HEK293T (cell line): ENCODE measurements at regions not wholly inside any gene's neighbourhood (a gene's known extent, or its start where the extent isn't known, plus 50 kb on each side); places are given as distances from the start of the nearest gene placed in this dataset.

Source experiments
- ARNT ChIP-seq: fragments of 450-650 bp; IDR thresholded peaks from 2 replicates; pipeline ENCODE4 v1.6.1; 2017; ENCODE audit warnings: mild to moderate bottlenecking
- BHLHE40 ChIP-seq: fragments of 450-650 bp; IDR thresholded peaks from 2 replicates; pipeline ENCODE4 v1.6.1; 2016; ENCODE audit warnings: mild to moderate bottlenecking, moderate library complexity, borderline replicate concordance
- CTBP1 ChIP-seq: fragments of 450-650 bp; IDR thresholded peaks from 2 replicates; pipeline ENCODE4 v1.6.1; 2016; ENCODE audit warnings: borderline replicate concordance
- ELF4 ChIP-seq: fragments of 450-650 bp; IDR thresholded peaks from 2 replicates; pipeline ENCODE4 v1.6.1; 2017; ENCODE audit warnings: antibody characterized with exemption
- FOXK2 ChIP-seq: fragments of 450-650 bp; IDR thresholded peaks from 2 replicates; pipeline ENCODE4 v1.6.1; 2016; ENCODE audit warnings: mild to moderate bottlenecking
- FOXM1 ChIP-seq: fragments of 450-650 bp; IDR thresholded peaks from 2 replicates; pipeline ENCODE4 v1.6.1; 2017; ENCODE audit warnings: mild to moderate bottlenecking, borderline replicate concordance
- HDGF ChIP-seq: fragments of 450-650 bp; IDR thresholded peaks from 2 replicates; pipeline ENCODE4 v1.6.1; 2017; ENCODE audit warnings: antibody characterized with exemption, borderline replicate concordance
- LEF1 ChIP-seq: fragments of 450-650 bp; IDR thresholded peaks from 2 replicates; pipeline ENCODE4 v1.6.1; 2017; ENCODE audit warnings: mild to moderate bottlenecking, borderline replicate concordance
- NFRKB ChIP-seq: fragments of 450-650 bp; IDR thresholded peaks from 2 replicates; pipeline ENCODE4 v1.6.1; 2016; ENCODE audit warnings: mild to moderate bottlenecking, moderate library complexity
- PKNOX1 ChIP-seq: fragments of 450-650 bp; IDR thresholded peaks from 2 replicates; pipeline ENCODE4 v1.6.1; 2016
- SP1 ChIP-seq: fragments of 450-650 bp; IDR thresholded peaks from 2 replicates; pipeline ENCODE4 v1.6.1; 2017
- SUZ12 ChIP-seq: fragments of 450-650 bp; IDR thresholded peaks from 2 replicates; pipeline ENCODE4 v1.6.1; 2016; ENCODE audit warnings: mild to moderate bottlenecking
- TARDBP ChIP-seq: fragments of 450-650 bp; IDR thresholded peaks from 2 replicates; pipeline ENCODE4 v1.6.1; 2016
- ZNF384 ChIP-seq: fragments of 450-650 bp; IDR thresholded peaks from 2 replicates; pipeline ENCODE4 v1.6.1; 2016

DNA sequence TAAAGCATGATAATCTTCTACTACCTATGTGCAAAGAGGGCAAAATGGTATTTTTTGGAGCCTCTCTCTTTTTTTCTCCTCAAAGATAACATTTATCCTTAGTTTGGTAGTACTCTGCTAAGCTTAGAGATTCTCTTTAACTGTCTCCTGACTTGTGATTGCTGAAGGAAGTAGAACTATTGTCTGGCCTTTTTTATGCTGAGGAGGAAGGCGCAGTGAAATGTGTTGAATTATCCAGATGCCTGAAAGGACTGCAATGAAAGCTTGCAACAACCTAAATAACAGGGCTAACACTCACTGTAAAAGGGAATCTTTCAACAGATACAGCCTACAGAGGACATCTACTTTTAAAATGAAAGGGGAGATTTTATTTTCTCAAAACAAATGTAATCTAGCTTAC, 59.5 kb upstream of the CCDC160 start:
- TF ChIP-seq SUZ12 = no peak
- no peak for TF ChIP-seq NFRKB
- TF ChIP-seq FOXM1 = no peak
- TF ChIP-seq SP1 = no peak
- no peak for TF ChIP-seq FOXK2
- no peak for TF ChIP-seq BHLHE40
- no peak for TF ChIP-seq ELF4
- TF ChIP-seq HDGF = no peak
- TF ChIP-seq PKNOX1 = no peak
- no peak for TF ChIP-seq CTBP1
- TF ChIP-seq TARDBP = no peak
- TF ChIP-seq ARNT = no peak
- TF ChIP-seq LEF1 = no peak
- no peak for TF ChIP-seq ZNF384
